Kidney epithelial cell (primary cell): ENCODE measurements at regions not wholly inside any gene's neighbourhood (a gene's known extent, or its start where the extent isn't known, plus 50 kb on each side); places are given as distances from the start of the nearest gene placed in this dataset.

Source experiments
- DNase-seq: peaks from one replicate; pipeline ENCODE4 v3.0.0-alpha.2; 2010; ENCODE audit warnings: low read depth
- H3K27me3 ChIP-seq: 2 replicates; pipeline ENCODE4 v1.6.0; 2011; ENCODE audit warnings: low read length; ENCODE audit not compliant: control insufficient read depth, insufficient read depth
- H3K36me3 ChIP-seq: 2 replicates; pipeline ENCODE4 v1.5.1; 2011; ENCODE audit warnings: low read length; ENCODE audit not compliant: control insufficient read depth, insufficient read depth
- H3K4me3 ChIP-seq: 2 replicates; pipeline ENCODE4 v1.5.1; 2011; ENCODE audit warnings: low read depth, mild to moderate bottlenecking, control low read depth, low read length
- CTCF ChIP-seq: IDR thresholded peaks from 2 replicates; pipeline ENCODE4 v1.5.1; 2011; ENCODE audit warnings: mild to moderate bottlenecking, moderate library complexity, low read length, control low read depth, inconsistent platforms; ENCODE audit not compliant: insufficient read depth, poor library complexity, severe bottlenecking

- no peaks in the 10 kb centered on the region for H3K27me3 ChIP-seq
- H3K4me3 ChIP-seq, result no peak overlapping the region
- no peak for TF ChIP-seq CTCF
- H3K36me3 ChIP-seq, result no peaks in the 10 kb centered on the region
- no peak for DNase-seq
Measured at GRCh38 chr4:181908168-181908567, 335.0 kb upstream of the TENM3 start.

- DNase-seq, result peak; percentile 45
- Histone ChIP-seq H3K36me3 (no peaks in the 10 kb centered on the region), H3K27me3 (no peaks in the 10 kb centered on the region), H3K4me3 (no peak overlapping the region)
- TF ChIP-seq CTCF, result no peak
Measured at GRCh38 chr4:181909368-181909767, 333.8 kb upstream of the TENM3 start.

- DNase-seq, result no peak
- TF ChIP-seq CTCF, result no peak
- no peak overlapping the region for H3K4me3 ChIP-seq
- H3K27me3 ChIP-seq, result no peaks in the 10 kb centered on the region
- H3K36me3 ChIP-seq, result no peaks in the 10 kb centered on the region
Measured at GRCh38 chr4:181911420-181911819, 331.8 kb upstream of the TENM3 start.

DNA sequence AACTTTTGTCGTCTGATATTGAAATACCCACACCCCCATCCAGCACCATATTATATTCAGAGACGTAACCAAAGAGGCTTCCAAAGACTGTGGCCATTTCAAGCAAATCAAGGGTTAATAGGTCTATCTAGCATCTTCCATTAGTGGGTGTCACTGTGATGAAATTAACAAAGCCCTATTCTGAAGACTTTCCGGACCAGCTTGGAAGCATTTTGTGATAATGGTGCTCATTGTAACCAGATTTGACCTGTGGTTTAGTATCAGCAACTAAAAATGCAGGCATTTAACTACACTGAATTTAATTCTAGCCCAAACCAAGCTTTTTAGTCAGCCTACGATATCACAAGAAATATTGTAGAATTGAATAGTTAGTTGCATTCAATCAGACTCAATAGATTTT lies 309.7 kb upstream of the TENM3 start:
- no peak for DNase-seq
- Histone ChIP-seq H3K27me3 (no peaks in the 10 kb centered on the region), H3K36me3 (no peaks in the 10 kb centered on the region), H3K4me3 (no peak overlapping the region)
- no peak for TF ChIP-seq CTCF

- Histone ChIP-seq H3K36me3 (no peaks in the 10 kb centered on the region), H3K4me3 (no peak overlapping the region), H3K27me3 (no peaks in the 10 kb centered on the region)
- no peak for TF ChIP-seq CTCF
- DNase-seq, result no peak
Measured at GRCh38 chr4:181938631-181939030, 304.6 kb upstream of the TENM3 start.

GRCh38 chr4:181939199-181939945 lies 303.8 kb upstream of the TENM3 start:
- H3K27me3 ChIP-seq, result no peaks in the 10 kb centered on the region
- no peak for TF ChIP-seq CTCF
- no peak overlapping the region for H3K4me3 ChIP-seq
- H3K36me3 ChIP-seq, result no peaks in the 10 kb centered on the region
- no peak for DNase-seq
